GM19397 (cell line): ENCODE measurements at regions not wholly inside any gene's neighbourhood (a gene's known extent, or its start where the extent isn't known, plus 50 kb on each side); places are given as distances from the start of the nearest gene placed in this dataset.
"Not testable (repeated sequence)": the region's sequence is repeated elsewhere in the genome, so short reads cannot be mapped to it uniquely, and the experiment has no call there.

ENCODE experiments used
- ATAC-seq: cut with Tn5 transposase; IDR thresholded peaks from one replicate; pipeline ENCODE4 v1.9.1; 2021; ENCODE audit warnings: mild to moderate bottlenecking, moderate library complexity; ENCODE audit not compliant: unreplicated experiment

GRCh38 chr10:78465431-78465830 lies 431.8 kb downstream of the RPS24 start:
- no peak for ATAC-seq

GRCh38 chr10:78467496-78468106 lies 433.9 kb downstream of the RPS24 start:
- ATAC-seq: no peak

DNA sequence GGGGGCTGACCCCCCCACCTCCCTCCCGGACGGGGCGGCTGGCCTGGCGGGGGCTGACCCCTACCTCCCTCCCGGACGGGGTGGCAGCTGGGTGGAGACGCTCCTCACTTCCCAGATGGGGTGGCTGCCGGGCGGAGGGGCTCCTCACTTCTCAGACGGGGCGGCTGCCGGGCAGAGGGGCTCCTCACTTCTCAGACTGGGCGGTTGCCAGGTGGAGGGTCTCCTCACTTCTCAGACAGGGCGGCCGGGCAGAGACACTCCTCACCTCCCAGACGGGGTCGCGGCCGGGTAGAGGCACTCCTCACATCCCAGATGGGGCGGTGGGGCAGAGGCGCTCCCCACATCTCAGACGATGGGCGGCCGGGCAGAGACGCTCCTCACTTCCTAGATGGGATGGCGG lies 435.1 kb downstream of the RPS24 start:
- not testable (repeated sequence) for ATAC-seq

DNA sequence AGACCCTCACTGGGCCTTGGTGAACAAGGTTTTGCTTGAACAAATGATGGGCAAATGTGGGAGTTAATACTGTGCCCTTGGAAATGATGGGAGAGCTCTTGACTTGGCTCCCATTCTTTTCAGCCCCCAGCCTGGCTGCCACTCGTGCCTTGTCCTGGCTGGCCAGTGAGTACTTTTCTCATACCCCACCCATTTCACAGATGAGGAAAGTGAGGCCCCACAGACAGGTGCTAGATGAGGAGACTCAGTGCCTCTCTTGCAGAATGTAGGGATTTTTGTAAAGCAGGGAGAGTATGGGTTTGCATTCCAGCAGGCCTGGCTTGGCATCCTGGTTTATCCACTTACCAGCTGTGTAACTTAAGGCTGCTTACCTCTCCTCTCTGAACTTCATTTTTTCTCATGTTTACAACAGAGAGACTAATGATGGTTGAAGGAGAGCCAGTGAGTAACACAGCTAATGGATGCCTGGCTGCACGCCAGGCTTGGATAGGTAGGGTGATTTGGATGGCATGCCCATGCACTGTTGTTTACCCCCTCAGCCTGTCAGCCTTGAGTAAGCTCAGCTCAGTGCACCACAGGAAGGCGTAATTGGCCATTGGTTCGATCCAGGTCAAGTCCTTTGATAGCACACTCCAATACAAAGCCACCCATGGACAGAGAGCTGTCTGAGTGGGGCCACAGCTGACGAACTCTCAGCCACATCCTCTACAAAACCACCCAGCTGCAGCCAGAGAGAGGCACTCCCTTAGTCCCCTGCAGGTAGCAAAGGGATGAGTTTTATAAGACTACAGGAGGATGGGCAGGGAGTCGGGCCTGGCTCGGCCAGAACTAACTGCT lies 436.8 kb downstream of the RPS24 start:
- no peak for ATAC-seq

DNA sequence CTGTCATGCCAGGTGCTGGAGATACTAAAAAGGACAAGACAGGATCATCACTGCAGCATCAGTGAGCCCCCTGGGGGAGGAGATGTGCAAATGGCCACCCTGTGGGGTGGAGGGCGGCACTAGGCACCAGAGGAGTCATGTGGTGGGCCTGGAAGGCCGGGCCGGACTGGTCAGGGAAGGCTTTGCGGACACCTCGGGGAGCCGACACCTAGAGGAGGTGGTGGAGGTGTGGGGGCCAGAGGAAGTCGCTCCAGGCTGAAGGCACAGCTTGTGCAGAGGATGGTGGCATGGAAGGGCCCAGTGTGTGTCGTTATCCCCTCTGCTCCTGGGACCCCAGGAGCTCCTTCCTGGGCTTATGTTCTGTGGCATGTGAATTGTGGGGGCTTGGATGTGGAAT lies 437.7 kb downstream of the RPS24 start:
- ATAC-seq: no peak

- ATAC-seq: no peak
These were observed 438.3 kb downstream of the RPS24 start for GRCh38 chr10:78471723-78472550.

DNA sequence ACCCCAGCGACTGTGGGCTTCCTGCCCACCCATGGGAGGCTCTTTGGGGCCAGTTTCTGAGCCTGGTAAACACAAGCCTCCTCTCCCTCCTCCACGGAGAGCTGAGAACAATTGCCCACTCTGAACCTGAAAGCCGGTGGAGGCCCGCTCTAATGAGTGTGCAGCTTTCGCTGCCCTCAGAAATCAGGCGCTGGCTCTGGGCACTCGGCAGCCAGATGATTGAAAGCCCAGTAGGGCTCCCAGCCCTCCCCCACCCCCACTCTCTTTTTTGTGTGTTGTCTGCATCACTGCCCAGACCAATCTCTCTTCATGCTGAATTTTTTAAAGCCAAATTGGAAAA lies 438.9 kb downstream of the RPS24 start:
- no peak for ATAC-seq

DNA sequence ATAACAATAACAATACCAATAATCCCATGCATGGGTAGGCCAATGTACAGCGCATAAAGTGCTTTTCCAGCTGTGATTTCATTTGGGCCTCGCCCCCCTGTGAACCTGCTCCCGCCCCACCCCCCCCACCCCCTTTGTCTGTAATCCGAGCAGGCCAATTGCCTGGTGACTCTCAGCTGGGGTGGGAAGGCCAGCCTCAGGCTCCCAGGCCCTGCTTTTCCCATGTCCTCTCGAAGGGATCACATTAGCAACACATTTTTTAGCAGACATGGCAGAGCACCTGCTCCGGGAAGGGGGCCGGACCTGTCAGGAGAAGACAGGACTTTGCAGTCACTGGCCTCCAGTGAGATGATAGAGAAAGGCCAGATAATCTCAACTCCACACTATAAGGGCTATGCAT lies 439.3 kb downstream of the RPS24 start:
- ATAC-seq: no peak

DNA sequence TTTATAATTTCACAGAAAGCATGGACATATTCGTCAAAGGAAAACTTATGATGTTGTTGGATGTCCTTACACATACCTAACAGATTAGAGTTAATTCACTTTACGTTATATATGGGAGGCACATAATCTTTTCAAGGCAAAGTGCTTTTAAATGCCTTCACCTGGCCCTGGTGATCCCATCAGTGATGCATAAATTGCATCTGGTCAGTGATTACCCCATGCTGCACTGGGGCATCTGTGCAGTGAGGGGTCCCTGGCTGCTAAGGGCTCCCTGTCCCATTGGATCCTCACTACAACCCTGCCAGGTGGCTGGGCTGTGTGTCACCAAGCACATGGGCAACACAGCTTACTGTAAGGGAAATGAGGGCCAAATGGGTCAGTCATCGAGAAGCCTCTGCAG lies 441.1 kb downstream of the RPS24 start:
- ATAC-seq: no peak

- ATAC-seq: no peak
These were observed 441.8 kb downstream of the RPS24 start for GRCh38 chr10:78475437-78475836.

- ATAC-seq: no peak
These were observed 442.5 kb downstream of the RPS24 start for GRCh38 chr10:78476156-78476555.

DNA sequence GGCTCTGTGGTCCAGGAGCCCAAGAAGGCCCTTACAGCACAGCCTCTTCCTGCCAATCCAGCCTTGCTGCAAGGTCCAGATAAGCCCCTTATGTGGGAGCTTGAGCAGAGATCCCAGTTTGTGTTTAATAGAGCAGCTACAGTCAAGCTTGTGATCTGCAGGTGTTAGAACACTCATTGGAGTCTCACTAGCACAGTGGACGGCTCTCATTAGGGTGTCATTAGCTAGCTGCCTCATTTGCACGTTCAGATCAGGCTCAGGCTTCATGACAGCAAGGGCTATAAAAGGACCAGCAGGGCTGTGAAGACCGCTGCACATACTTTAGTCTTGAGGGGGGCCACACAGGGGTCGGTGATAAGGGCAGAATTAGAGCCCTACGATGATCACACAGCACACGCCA lies 443.2 kb downstream of the RPS24 start:
- ATAC-seq: no peak

DNA sequence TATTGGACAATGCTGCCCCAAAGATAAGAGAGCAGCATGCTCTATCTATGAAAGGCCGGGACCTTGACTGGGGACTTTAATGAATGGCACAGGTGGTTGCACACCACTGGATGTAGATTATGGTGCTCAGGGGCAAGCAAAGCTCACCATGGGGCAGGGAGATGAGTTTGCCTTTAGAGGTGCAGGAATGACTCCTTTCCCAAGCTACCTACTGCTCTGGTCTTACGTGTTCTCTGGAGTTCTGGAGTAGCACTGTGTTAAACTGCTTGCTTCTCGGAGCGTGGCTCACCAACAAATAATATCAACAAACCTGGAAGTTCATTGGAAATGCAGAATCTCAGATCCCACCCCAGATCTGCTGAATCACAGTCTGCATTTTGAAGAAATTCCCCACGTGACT lies 445.3 kb downstream of the RPS24 start:
- ATAC-seq: no peak

DNA sequence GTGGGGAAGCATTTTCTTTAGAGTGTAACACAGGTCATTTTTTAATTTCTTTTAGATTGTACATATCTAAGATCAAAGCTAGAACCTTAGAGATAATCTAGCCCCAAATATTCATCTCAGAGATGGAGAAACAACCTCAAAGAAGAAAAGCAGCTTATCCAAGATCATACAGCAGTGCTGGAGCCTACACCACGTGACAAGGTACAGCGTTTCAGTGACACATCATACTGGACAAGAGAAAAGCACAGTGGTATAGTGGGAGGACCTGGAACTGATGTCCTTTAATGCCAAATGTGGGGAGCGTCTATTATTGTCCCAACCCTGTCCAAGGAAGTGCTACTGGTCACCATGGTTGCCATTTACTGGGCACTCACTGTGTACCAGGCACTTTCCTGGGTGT lies 445.8 kb downstream of the RPS24 start:
- no peak for ATAC-seq

DNA sequence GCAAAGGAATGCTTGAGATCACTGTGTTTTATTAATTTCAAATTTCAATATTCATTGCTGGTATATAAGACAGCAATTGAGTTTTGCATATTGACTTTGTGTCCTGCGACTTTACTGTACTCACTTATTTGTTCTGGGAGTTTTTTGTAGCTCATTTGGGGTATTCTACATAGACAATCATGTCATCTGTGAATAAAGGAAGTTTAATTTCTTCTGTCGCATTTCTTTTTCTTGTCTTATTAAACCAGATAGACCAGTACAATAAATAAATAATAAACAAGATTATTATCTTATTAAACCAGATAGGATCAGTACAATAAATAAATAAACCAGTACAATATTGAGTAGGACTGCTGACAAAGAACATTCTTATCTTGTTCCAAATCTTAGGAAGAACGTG lies 448.2 kb downstream of the RPS24 start:
- ATAC-seq: no peak

- ATAC-seq: no peak
These were observed 450.0 kb downstream of the RPS24 start for GRCh38 chr10:78483641-78484040.

- no peak for ATAC-seq
These were observed 455.4 kb downstream of the RPS24 start for GRCh38 chr10:78489034-78489433.

GRCh38 chr10:78491812-78492211 lies 458.1 kb downstream of the RPS24 start:
- no peak for ATAC-seq

- ATAC-seq: no peak
These were observed 458.8 kb downstream of the RPS24 start for GRCh38 chr10:78492424-78492823.

GRCh38 chr10:78494179-78494578 lies 460.5 kb downstream of the RPS24 start:
- no peak for ATAC-seq

DNA sequence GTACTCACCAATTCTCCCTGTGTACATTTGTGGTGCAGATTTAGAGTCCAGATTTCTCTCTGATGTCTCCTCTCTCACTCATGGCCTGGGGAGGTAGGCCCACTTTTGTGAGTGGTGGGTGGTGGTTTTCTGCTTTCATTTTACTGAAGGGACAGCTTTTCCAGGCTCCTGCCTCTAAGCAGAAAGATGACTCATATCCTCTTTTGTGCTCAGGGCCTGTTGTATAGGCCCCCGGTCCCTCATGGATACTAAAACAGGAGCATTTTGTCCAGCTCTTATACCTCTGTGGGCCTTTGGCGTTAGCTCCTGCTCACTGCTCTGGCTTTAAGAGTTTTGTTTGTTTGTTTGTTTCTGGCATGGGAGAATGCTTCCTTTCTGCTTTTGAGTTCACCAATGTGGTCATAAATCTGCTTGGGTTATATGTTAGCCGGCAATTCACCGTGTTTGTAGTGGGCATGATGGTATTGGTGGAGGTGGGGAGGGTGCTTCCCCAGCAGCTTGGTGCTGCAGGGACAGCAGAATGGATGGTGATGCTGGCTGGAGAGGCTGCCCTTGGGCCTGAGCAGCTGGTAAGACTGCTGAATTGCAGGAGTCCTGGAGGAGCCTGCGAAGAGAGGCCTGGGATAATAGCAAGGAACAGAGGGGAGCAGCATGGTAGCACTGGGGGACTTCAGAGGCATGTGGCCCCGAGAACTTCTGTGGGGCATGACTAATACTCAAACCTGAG lies 468.7 kb downstream of the RPS24 start:
- ATAC-seq: no peak
